GM23248 (cell line): ENCODE measurements at regions not wholly inside any gene's neighbourhood (a gene's known extent, or its start where the extent isn't known, plus 50 kb on each side); places are given as distances from the start of the nearest gene placed in this dataset.

Experiments used
- EZH2 ChIP-seq: fragments of 200-600 bp; sonication (generic); IDR thresholded peaks from 2 replicates; pipeline ENCODE4 v1.6.1; 2018; ENCODE audit warnings: antibody characterized with exemption, mild to moderate bottlenecking; ENCODE audit not compliant: insufficient read depth, poor library complexity, severe bottlenecking
- EZH2phosphoT487 ChIP-seq: fragments of 200-600 bp; sonication (generic); IDR thresholded peaks from 2 replicates; pipeline ENCODE4 v1.6.1; 2018; ENCODE audit warnings: antibody characterized with exemption, moderate library complexity, mild to moderate bottlenecking, low read depth; ENCODE audit not compliant: insufficient read depth

- TF ChIP-seq EZH2 (no peak), EZH2phosphoT487 (no peak)
Measured at GRCh38 chr10:53477313-53477675, 704.7 kb upstream of the MBL2 start.
